Left renal cortex interstitium (tissue), 4 donors: ENCODE measurements at regions not wholly inside any gene's neighbourhood (a gene's known extent, or its start where the extent isn't known, plus 50 kb on each side); places are given as distances from the start of the nearest gene placed in this dataset.

Experiments
- DNase-seq, 4 donors: peaks; one replicate each; pipeline ENCODE4 v3.0.0-alpha.2; 2013; ENCODE audit warnings: low read depth in 4 of 4, low spot score in 2 of 4, missing footprints in 1 of 4

- no peak for DNase-seq
These were observed 135.8 kb upstream of the HAAO start for GRCh38 chr2:42928161-42928691.

GRCh38 chr2:42927334-42928160 lies 135.2 kb upstream of the HAAO start:
- peak in 1 of 4 donors; percentile 89 for DNase-seq

- no peak for DNase-seq
These were observed 134.3 kb upstream of the HAAO start for GRCh38 chr2:42926434-42927333.

GRCh38 chr2:42925742-42926433 lies 133.5 kb upstream of the HAAO start:
- DNase-seq = no peak

GRCh38 chr2:42924418-42924886 lies 132.1 kb upstream of the HAAO start:
- no peak for DNase-seq

GRCh38 chr2:42923580-42924417 lies 131.4 kb upstream of the HAAO start:
- no peak for DNase-seq

- no peak for DNase-seq
These were observed 130.6 kb upstream of the HAAO start for GRCh38 chr2:42922790-42923579.

- no peak for DNase-seq
These were observed 129.9 kb upstream of the HAAO start for GRCh38 chr2:42922293-42922692.

GRCh38 chr2:42921721-42922120 lies 129.3 kb upstream of the HAAO start:
- no peak for DNase-seq

GRCh38 chr2:42921147-42921520 lies 128.8 kb upstream of the HAAO start:
- no peak for DNase-seq

- DNase-seq = no peak
These were observed 128.2 kb upstream of the HAAO start for GRCh38 chr2:42920446-42921146.

- no peak for DNase-seq
These were observed 126.4 kb upstream of the HAAO start for GRCh38 chr2:42918671-42919318.

GRCh38 chr2:42918041-42918440 lies 125.7 kb upstream of the HAAO start:
- DNase-seq = no peak

- DNase-seq = no peak
These were observed 125.1 kb upstream of the HAAO start for GRCh38 chr2:42917425-42917927.

- DNase-seq = no peak
These were observed 123.9 kb upstream of the HAAO start for GRCh38 chr2:42916324-42916723.

GRCh38 chr2:42914860-42915259 lies 122.5 kb upstream of the HAAO start:
- no peak for DNase-seq

GRCh38 chr2:42914314-42914713 lies 121.9 kb upstream of the HAAO start:
- DNase-seq = no peak
